Activated naive CD4-positive, alpha-beta T cell treated with anti-CD3 and anti-CD28 coated beads, Interleukin-2, amount 10 ng/mL, durations not matched to agents 7 days and 5 days (primary cell): ENCODE measurements at regions not wholly inside any gene's neighbourhood (a gene's known extent, or its start where the extent isn't known, plus 50 kb on each side); places are given as distances from the start of the nearest gene placed in this dataset.

Source experiments
- CTCF ChIA-PET: fragments of 350-600 bp; sonication (Branson Sonifier 250); formaldehyde crosslinking; loops from one replicate; lab custom pipeline; 2021; ENCODE audit warnings: antibody characterized with exemption; lab: Charles Lee
- DNase-seq: peaks from one replicate; pipeline ENCODE4 v3.0.0-alpha.2; 2020
- H3K27ac Mint-ChIP-seq: one replicate; pipeline ENCODE4 v1.8.0; 2021; ENCODE audit warnings: mild to moderate bottlenecking, moderate library complexity, mixed read lengths
- H3K27me3 Mint-ChIP-seq: one replicate; pipeline ENCODE4 v1.8.0; 2021; ENCODE audit warnings: mild to moderate bottlenecking, mixed read lengths
- H3K36me3 Mint-ChIP-seq: one replicate; pipeline ENCODE4 v1.8.0; 2021; ENCODE audit warnings: mixed read lengths
- H3K4me1 Mint-ChIP-seq: one replicate; pipeline ENCODE4 v1.8.0; 2021; ENCODE audit warnings: mixed read lengths
- H3K4me3 Mint-ChIP-seq: one replicate; pipeline ENCODE4 v1.8.0; 2021; ENCODE audit warnings: mild to moderate bottlenecking, moderate library complexity, mixed read lengths
- H3K9me3 Mint-ChIP-seq: one replicate; pipeline ENCODE4 v1.8.0; 2021; ENCODE audit warnings: mixed read lengths

DNA sequence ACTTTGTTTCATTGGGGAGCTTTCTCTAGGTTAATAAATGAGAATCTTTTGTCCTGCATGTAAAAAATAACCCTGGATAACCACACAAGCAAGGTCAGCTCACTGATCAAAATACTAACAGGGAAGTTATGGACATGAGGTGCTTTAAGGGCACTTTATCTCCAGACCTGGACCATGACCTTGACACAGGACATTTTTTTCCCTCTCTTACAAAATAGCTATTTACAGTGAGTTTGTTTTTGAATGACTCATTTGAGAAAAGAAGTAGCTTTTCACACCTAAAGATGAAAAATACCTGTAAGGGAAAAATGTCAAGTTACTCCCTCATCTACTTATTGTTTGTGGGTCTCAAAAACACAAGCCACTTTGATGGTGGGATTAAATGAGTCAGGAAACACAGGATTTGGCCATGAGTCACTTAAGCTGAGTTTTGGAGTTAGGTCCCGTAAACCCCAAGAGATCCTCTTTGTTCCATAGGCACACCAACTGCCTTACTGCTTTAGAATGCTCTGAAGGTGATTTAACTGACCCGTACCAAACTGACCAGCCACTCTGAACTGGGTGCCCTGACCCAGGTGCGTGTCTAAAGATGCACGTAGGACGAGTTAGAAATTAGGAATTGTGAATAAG lies 479.3 kb upstream of the NXPH2 start:
- DNase-seq = no peak
- Mint-ChIP-seq H3K4me3 (no peak overlapping the region), H3K27ac (no peak overlapping the region), H3K9me3 (peaks cover 8% of the 10 kb centered on the region), H3K36me3 (no peaks in the 10 kb centered on the region), H3K4me1 (no peaks in the 10 kb centered on the region), H3K27me3 (no peaks in the 10 kb centered on the region)
- CTCF ChIA-PET = interaction anchor here (0.9 kb wide), 1 partner anchor 25 kb away, joined by 3 read pairs; no protein-coding TSS in a partner anchor

DNA sequence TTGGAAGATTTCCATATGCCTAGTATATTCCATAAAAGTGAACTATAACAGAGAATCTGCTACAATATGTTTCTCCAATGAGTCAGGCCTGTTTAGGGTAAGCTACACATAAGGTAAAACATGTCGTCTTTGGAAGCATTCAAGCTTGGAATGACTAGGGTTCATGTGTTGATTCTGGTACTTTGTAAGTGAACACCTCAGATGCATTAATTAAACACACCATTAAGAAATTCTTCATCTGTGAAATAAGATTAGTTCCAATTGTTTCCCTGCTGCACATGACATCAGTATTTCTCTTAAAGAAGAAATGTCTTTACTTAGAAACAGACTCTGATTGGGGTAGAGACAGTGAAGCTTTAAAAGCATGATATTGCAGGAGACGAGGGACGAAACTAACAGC lies 461.1 kb upstream of the NXPH2 start:
- H3K27me3 Mint-ChIP-seq = no peaks in the 10 kb centered on the region
- no peak for DNase-seq
- H3K9me3 Mint-ChIP-seq = peaks cover 16% of the 10 kb centered on the region
- H3K27ac Mint-ChIP-seq = no peak overlapping the region
- H3K4me3 Mint-ChIP-seq = no peak overlapping the region
- H3K36me3 Mint-ChIP-seq = no peaks in the 10 kb centered on the region
- no peaks in the 10 kb centered on the region for H3K4me1 Mint-ChIP-seq
- CTCF ChIA-PET = no interaction called here

DNA sequence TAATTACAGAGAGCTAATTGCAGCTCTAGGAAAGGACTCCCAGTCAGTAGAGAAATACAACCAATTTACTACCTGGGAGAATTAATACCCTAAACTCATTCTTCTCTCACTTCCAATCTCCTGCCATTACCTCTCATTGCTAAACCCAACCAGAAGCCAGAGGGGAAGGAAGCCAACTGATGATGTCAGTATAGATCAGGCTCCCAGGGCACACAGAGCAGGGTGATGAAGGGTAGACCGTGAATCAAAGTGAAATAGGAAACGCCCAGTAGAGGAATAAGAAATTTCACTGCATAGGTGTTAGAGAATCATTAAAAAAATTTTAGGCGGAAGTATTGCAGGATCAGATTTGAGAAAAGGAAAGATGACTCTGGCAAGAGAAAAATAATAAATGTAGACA lies 456.8 kb upstream of the NXPH2 start:
- H3K4me1 Mint-ChIP-seq = no peaks in the 10 kb centered on the region
- H3K27ac Mint-ChIP-seq = no peak overlapping the region
- no peaks in the 10 kb centered on the region for H3K27me3 Mint-ChIP-seq
- no peaks in the 10 kb centered on the region for H3K9me3 Mint-ChIP-seq
- DNase-seq = no peak
- H3K4me3 Mint-ChIP-seq = no peak overlapping the region
- no peaks in the 10 kb centered on the region for H3K36me3 Mint-ChIP-seq
- CTCF ChIA-PET = no interaction called here

DNA sequence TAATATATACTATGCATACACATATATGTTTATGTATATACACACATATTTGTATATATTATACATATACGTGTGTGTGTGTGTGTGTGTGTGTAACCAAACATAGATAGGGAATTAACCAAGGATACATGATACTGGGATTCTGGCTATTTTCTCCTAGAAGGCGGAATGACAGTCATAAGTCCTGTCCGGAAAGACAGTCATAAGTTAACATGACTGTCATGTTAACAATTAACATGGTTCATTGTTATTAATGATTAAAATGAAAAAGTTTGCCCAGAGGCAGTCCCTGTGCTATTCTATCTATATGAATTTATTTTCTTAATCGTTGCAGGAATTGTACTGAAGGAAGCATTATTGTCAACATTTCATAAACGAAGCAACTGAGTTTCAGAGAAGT lies 450.7 kb upstream of the NXPH2 start:
- no peaks in the 10 kb centered on the region for H3K27me3 Mint-ChIP-seq
- CTCF ChIA-PET = no interaction called here
- no peak overlapping the region for H3K4me3 Mint-ChIP-seq
- H3K4me1 Mint-ChIP-seq = no peaks in the 10 kb centered on the region
- no peaks in the 10 kb centered on the region for H3K36me3 Mint-ChIP-seq
- peaks cover 4% of the 10 kb centered on the region for H3K9me3 Mint-ChIP-seq
- no peak overlapping the region for H3K27ac Mint-ChIP-seq
- no peak for DNase-seq

DNA sequence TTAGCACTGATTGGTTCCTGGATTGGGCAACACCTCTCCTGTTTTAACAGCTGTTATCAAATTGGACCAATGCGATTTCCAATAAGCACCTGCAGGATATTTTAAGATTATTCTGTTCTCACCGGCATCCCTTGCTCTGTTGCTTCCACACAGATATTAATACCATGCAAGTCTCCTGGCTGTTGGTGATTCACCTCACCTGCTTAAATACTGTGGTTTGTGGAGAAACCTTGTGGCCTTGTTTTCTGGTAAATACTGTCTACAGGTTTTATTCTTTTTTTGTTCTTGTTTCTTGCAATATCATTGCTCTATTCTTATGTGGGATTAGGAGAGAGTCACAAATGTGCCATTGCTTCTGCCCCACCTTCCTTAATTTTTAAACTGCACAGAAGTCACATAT lies 448.1 kb upstream of the NXPH2 start:
- no peaks in the 10 kb centered on the region for H3K36me3 Mint-ChIP-seq
- no peak overlapping the region for H3K4me3 Mint-ChIP-seq
- no peaks in the 10 kb centered on the region for H3K4me1 Mint-ChIP-seq
- H3K27me3 Mint-ChIP-seq = no peaks in the 10 kb centered on the region
- no peak for DNase-seq
- CTCF ChIA-PET = no interaction called here
- peaks cover 6% of the 10 kb centered on the region for H3K9me3 Mint-ChIP-seq
- no peak overlapping the region for H3K27ac Mint-ChIP-seq

DNA sequence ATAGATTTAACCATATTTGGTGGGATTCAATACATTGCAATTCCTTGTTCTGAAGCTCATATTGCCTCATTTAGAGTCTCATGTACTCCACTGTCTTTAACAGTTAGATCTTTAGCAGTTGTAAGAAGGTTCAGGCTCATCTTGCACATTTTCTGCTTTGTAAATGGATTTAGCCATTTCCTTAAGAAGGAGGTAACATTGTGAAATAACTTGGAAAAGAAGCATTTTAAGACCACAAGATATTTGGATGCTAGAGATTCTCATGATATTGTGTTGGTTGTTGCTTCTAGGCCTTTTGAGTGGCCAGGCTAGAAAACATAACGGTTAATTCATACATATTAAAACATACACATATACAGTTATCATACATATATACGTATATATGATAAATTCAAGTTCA lies 445.8 kb upstream of the NXPH2 start:
- Mint-ChIP-seq H3K4me1 (no peaks in the 10 kb centered on the region), H3K36me3 (no peaks in the 10 kb centered on the region), H3K9me3 (peaks cover 10% of the 10 kb centered on the region), H3K4me3 (no peak overlapping the region), H3K27me3 (no peaks in the 10 kb centered on the region), H3K27ac (no peak overlapping the region)
- CTCF ChIA-PET = no interaction called here
- DNase-seq = no peak

DNA sequence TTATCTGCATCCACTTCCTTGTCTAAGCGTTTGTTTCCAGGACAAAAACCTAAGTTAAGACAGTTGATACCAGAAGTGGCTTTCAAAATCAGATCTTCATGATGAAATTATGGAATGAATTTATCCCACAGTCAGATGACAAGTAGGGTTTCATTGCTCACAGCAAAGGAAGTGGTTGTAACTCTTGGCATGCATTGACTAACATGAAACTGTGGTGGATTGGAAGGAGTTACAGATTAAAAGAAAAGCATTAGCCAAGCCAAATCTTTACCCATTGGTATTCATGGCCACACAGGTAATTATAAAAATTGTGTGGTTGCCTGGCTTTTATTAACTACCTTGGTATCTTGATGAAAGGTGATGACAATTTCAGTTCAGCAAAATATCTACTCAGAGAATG lies 438.0 kb upstream of the NXPH2 start:
- Mint-ChIP-seq H3K36me3 (no peaks in the 10 kb centered on the region), H3K9me3 (peaks cover 18% of the 10 kb centered on the region), H3K27ac (no peak overlapping the region), H3K4me3 (no peak overlapping the region), H3K27me3 (no peaks in the 10 kb centered on the region), H3K4me1 (no peaks in the 10 kb centered on the region)
- CTCF ChIA-PET = no interaction called here
- no peak for DNase-seq

DNA sequence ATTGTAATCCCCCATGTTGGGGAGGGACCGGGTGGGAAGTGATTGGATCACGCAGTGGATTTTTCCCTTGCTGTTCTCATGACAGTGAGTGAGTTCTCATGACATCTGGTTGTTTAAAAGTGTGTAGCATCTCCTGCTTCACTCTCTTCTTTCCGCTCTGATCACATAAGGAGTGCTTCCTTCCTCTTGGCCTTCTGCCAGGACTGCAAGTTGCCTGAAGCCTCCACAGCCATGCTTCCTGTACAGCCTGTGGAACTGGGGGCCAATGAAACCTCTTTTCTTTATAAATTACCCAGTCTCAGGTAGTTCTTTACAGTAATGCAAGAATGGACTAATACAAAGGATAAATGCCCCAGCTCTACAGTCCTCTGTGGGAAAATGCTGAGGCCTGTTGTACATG lies 437.5 kb upstream of the NXPH2 start:
- Mint-ChIP-seq H3K4me1 (no peaks in the 10 kb centered on the region), H3K36me3 (no peaks in the 10 kb centered on the region), H3K27ac (no peak overlapping the region), H3K9me3 (peaks cover 21% of the 10 kb centered on the region), H3K4me3 (no peak overlapping the region), H3K27me3 (no peaks in the 10 kb centered on the region)
- DNase-seq = no peak
- CTCF ChIA-PET = no interaction called here

DNA sequence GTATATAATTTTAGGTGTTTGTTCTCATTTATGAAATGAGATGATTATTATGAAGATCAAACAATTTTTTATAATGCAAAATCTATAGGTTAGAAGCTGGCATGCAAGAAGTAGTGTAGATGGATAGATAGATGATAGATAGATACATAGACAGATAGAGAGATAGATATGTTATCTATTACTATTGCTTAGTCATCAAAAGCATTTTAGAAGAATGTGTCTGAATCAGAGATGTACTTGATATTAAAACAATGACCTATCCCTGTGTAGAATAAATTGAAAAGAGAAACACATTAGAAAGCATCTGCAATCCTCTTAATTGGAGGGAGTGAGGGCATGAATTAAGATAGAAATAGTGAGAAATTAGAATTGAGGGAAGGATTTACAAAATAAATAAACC lies 436.2 kb upstream of the NXPH2 start:
- Mint-ChIP-seq H3K27ac (no peak overlapping the region), H3K4me3 (no peak overlapping the region), H3K4me1 (no peaks in the 10 kb centered on the region), H3K9me3 (peaks cover 23% of the 10 kb centered on the region), H3K27me3 (no peaks in the 10 kb centered on the region), H3K36me3 (no peaks in the 10 kb centered on the region)
- DNase-seq = no peak
- CTCF ChIA-PET = interaction anchor here (0.9 kb wide), 1 partner anchor 27 kb away, joined by 3 read pairs; no protein-coding TSS in a partner anchor

DNA sequence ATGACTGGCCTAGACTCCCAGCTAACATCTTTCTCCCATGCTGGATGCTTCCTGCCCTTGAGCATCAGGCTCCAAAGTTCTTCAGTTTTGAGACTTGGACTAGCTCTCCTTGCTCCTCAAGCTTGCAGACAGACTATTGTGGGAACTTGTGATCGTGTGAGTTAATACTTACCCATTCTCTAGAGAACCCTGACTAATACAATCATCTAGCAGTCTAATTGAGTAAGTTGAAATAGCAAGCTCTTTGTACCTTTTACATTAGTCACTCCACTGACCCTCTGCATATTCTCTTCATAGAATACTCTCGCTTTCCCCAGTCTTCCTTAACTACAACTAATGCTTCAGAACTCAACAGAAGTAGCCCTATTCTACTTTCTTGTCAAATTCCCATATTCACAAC lies 434.6 kb upstream of the NXPH2 start:
- CTCF ChIA-PET = no interaction called here
- no peak overlapping the region for H3K4me3 Mint-ChIP-seq

DNA sequence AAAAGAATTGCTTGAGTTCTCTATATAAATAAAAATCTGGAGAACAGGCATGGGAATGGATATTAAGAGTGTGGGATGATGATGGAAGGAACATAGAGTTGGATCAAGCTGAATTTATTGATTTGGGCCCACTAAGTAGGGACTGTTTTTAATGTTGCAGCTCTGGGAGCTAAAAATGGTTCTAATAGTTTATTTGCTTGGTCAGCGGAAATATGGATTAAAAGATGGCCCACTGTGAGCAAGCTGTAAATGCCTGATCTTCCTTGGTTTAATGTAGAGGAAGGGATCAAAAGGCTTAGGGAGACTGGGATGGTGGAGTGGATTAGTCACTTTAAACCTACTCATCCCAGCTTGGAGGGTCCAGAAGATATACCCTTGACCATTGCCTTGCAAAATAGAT lies 429.4 kb upstream of the NXPH2 start:
- CTCF ChIA-PET = no interaction called here

More for the DNA sequence above, 434.6 kb upstream of the NXPH2 start:
- Mint-ChIP-seq H3K4me1 (no peaks in the 10 kb centered on the region), H3K36me3 (no peaks in the 10 kb centered on the region), H3K27ac (no peak overlapping the region), H3K9me3 (peaks cover 22% of the 10 kb centered on the region), H3K27me3 (no peaks in the 10 kb centered on the region)
- DNase-seq = no peak

DNA sequence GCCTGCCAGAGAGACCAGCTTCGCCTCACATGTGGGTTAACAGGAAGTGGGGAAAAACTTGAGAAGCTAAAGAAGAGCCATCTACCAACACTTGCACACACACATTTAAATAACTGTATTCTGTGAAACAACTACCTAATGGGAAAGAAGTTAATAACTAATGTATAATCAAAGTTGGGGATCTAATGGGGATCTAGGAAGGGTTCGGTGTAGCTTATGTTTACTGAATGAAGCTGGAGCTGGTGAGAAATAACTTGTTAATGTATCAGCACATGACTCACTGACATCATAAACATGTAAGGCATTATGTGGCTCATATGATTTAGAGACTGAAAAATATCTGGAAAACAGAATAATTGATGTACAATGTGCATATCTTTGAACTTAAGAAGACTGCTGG lies 421.3 kb upstream of the NXPH2 start:
- no peaks in the 10 kb centered on the region for H3K4me1 Mint-ChIP-seq
- no peak overlapping the region for H3K27ac Mint-ChIP-seq
- no peaks in the 10 kb centered on the region for H3K27me3 Mint-ChIP-seq
- H3K36me3 Mint-ChIP-seq = no peaks in the 10 kb centered on the region
- CTCF ChIA-PET = no interaction called here
- H3K4me3 Mint-ChIP-seq = no peak overlapping the region
- peaks cover 6% of the 10 kb centered on the region for H3K9me3 Mint-ChIP-seq
- DNase-seq = no peak

More for the DNA sequence above, 429.4 kb upstream of the NXPH2 start:
- DNase-seq = no peak
- Mint-ChIP-seq H3K27ac (no peak overlapping the region), H3K4me1 (no peaks in the 10 kb centered on the region), H3K27me3 (no peaks in the 10 kb centered on the region), H3K4me3 (no peak overlapping the region), H3K9me3 (peaks cover 12% of the 10 kb centered on the region), H3K36me3 (no peaks in the 10 kb centered on the region)

DNA sequence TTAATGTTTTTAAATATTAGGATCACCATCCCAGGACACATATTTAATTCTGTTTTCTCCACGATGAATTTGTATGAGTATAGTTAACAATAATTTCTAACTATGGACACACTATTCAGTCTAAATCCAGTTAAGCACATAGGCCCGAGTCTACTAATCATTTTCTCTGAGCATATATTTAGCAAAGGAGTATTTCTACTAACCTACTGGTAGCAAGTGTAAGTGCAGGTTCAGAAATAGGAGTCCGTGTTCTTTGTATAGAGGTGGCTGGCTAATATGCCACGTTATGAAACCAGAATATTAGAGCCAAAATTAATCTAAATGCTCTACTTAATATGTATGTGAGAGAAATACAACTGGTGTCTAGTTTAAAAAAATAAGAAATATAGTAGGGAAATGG lies 416.6 kb upstream of the NXPH2 start:
- no peak overlapping the region for H3K27ac Mint-ChIP-seq
- CTCF ChIA-PET = no interaction called here
- H3K9me3 Mint-ChIP-seq = peaks cover 12% of the 10 kb centered on the region
- H3K4me1 Mint-ChIP-seq = no peaks in the 10 kb centered on the region
- no peaks in the 10 kb centered on the region for H3K36me3 Mint-ChIP-seq
- H3K4me3 Mint-ChIP-seq = no peak overlapping the region
- H3K27me3 Mint-ChIP-seq = no peaks in the 10 kb centered on the region
- no peak for DNase-seq

DNA sequence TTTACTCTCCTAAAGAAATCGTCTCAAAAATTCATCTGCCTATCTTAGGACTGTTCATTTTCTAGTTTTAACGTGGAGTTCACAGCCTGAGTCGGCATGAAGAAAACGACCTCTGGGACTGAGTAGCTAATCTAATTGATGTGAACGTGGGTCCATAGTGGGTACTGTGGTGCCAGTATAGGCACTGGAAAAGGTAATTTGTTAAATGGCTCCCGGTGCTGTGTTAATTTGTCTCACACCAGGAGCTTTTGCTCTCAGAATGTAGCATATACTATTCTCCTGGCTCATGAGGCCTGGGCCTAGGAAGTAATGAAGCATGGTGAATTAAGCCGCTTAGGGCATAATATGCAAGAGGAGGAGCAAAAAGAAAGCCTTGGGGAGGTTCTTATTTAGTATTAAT lies 414.4 kb upstream of the NXPH2 start:
- no peaks in the 10 kb centered on the region for H3K4me1 Mint-ChIP-seq
- no peak for DNase-seq
- H3K27me3 Mint-ChIP-seq = no peaks in the 10 kb centered on the region
- H3K27ac Mint-ChIP-seq = no peak overlapping the region
- CTCF ChIA-PET = no interaction called here
- no peaks in the 10 kb centered on the region for H3K36me3 Mint-ChIP-seq
- H3K9me3 Mint-ChIP-seq = peaks cover 7% of the 10 kb centered on the region
- no peak overlapping the region for H3K4me3 Mint-ChIP-seq

DNA sequence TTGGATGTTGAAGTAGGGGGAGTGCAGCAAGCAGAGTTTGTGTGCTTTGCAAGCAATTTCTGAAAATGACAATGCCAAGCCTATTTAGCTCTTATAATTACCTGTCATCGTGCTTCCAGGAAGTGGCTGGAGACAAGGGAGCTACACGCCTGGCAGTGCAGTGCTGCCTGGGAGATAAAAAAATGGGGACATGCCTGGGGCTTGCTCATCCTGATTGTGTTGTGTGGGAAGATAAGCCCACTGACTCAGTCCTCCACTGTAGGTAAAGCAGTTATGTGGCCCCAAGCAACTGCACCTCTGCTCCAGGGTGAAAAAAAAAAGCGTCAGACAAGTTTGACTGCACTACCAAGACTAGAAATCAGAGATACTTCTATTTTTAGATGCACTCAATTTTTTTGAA lies 396.9 kb upstream of the NXPH2 start:
- H3K4me3 Mint-ChIP-seq = no peak overlapping the region
- no peak overlapping the region for H3K27ac Mint-ChIP-seq
- no peaks in the 10 kb centered on the region for H3K27me3 Mint-ChIP-seq
- no peak for DNase-seq
- H3K9me3 Mint-ChIP-seq = peaks cover 15% of the 10 kb centered on the region
- H3K36me3 Mint-ChIP-seq = no peaks in the 10 kb centered on the region
- no peaks in the 10 kb centered on the region for H3K4me1 Mint-ChIP-seq
- CTCF ChIA-PET = no interaction called here

DNA sequence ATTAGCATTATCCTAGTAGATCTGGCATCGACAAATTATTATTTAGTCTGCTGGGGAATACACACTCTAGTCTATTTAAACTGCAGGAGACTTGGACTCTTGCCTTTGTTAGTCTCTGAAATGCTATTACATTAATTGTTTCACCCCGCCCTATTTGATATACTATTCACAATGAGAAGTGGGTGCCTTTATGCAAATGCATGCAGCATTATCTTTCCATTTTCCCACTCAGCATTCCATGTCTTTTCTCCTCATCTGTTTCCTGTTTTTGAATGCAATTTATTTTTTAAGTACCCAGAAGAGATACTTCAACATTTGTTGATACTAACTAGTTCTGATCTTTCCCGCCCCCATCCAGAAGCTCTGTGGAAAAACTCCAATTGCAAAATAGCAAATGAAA lies 395.3 kb upstream of the NXPH2 start:
- Mint-ChIP-seq H3K4me3 (no peak overlapping the region), H3K4me1 (no peaks in the 10 kb centered on the region), H3K27ac (no peak overlapping the region), H3K27me3 (no peaks in the 10 kb centered on the region), H3K36me3 (no peaks in the 10 kb centered on the region), H3K9me3 (peaks cover 14% of the 10 kb centered on the region)
- CTCF ChIA-PET = no interaction called here
- DNase-seq = no peak
